Chondrocyte (in vitro differentiated cells): ENCODE measurements at regions not wholly inside any gene's neighbourhood (a gene's known extent, or its start where the extent isn't known, plus 50 kb on each side); places are given as distances from the start of the nearest gene placed in this dataset.
A peak's percentile ranks its signal among the peaks of the same experiment; 100 is the strongest.

Experiments used
- DNase-seq: peaks from one replicate; pipeline ENCODE4 v3.0.0; 2021; ENCODE audit warnings: mixed read lengths, low spot score
- H3K27ac Mint-ChIP-seq: one replicate; pipeline ENCODE4 v1.8.0; 2021; ENCODE audit warnings: mild to moderate bottlenecking, moderate library complexity, mixed read lengths; ENCODE audit not compliant: unreplicated experiment
- H3K27me3 Mint-ChIP-seq: 2 replicates; pipeline ENCODE4 v1.8.0; 2021; ENCODE audit warnings: low read depth, mixed read lengths
- H3K36me3 Mint-ChIP-seq: 2 replicates; pipeline ENCODE4 v1.8.0; 2021; ENCODE audit warnings: low read depth, mixed read lengths
- H3K4me1 Mint-ChIP-seq: 2 replicates; pipeline ENCODE4 v1.8.0; 2021; ENCODE audit warnings: low read depth, mild to moderate bottlenecking, mixed read lengths
- H3K4me3 Mint-ChIP-seq: one replicate; pipeline ENCODE4 v1.8.0; 2021; ENCODE audit warnings: mild to moderate bottlenecking, moderate library complexity, mixed read lengths; ENCODE audit not compliant: unreplicated experiment
- H3K9me3 Mint-ChIP-seq: 2 replicates; pipeline ENCODE4 v1.8.0; 2021; ENCODE audit warnings: low read depth, mixed read lengths
- CTCF ChIP-seq: fragments of 200-600 bp; sonication (generic); IDR thresholded peaks from 2 replicates; pipeline ENCODE4 v1.5.0; 2021; ENCODE audit warnings: antibody characterized with exemption, mild to moderate bottlenecking, moderate library complexity

- Mint-ChIP-seq H3K4me3 (no peak overlapping the region), H3K36me3 (no peaks in the 10 kb centered on the region), H3K4me1 (no peaks in the 10 kb centered on the region), H3K27ac (no peak overlapping the region), H3K9me3 (no peaks in the 10 kb centered on the region), H3K27me3 (no peaks in the 10 kb centered on the region)
- DNase-seq: no peak
- TF ChIP-seq CTCF: peak; percentile 9
These were observed 351.9 kb downstream of the PCDH18 start for GRCh38 chr4:137180349-137180748.

DNA sequence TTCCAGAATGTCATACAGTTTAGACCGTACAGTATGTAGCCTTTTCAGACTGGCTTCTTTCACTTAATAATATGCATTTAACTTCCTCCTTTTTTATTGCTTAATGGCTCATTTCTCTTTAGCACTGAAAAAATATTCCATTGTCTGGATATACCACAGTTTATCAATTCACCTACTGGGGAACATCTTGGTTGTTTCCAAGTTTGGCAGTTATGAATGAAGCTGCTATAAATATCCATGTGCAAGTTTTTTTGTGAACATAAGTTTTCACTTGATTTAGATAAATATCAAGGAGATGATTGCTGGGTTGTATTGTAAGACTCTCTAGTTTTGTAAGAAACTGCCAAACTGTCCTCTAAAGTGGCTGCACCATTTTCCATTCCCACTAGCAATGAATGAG lies 375.5 kb downstream of the PCDH18 start:
- Mint-ChIP-seq H3K9me3 (no peaks in the 10 kb centered on the region), H3K4me1 (peaks cover 17% of the 10 kb centered on the region), H3K27ac (no peak overlapping the region), H3K4me3 (no peak overlapping the region), H3K27me3 (no peaks in the 10 kb centered on the region), H3K36me3 (no peaks in the 10 kb centered on the region)
- TF ChIP-seq CTCF: no peak
- DNase-seq: no peak

DNA sequence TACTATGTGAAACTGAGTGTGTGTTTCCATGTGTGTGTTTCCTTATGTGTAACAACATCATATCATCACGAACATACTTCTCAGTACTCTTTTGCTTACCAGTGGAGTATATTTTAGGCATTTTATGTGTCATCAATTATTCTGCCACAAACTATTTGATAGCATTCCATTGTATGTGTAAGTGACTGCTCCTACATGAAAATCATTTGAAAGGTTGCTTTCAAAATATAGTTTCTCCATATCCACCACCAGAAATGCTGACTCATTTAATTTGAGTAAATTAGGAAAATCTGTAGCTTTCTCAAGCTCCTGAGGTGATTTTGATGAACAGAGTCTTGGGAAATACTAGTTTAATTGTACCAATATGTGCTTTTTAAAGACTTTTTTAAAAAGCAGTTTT lies 376.2 kb downstream of the PCDH18 start:
- no peak overlapping the region for H3K4me3 Mint-ChIP-seq
- H3K9me3 Mint-ChIP-seq: no peaks in the 10 kb centered on the region
- no peak for TF ChIP-seq CTCF
- DNase-seq: no peak
- H3K27me3 Mint-ChIP-seq: no peaks in the 10 kb centered on the region
- H3K27ac Mint-ChIP-seq: peak overlapping the region; percentile 1
- H3K36me3 Mint-ChIP-seq: no peaks in the 10 kb centered on the region
- peaks cover 17% of the 10 kb centered on the region for H3K4me1 Mint-ChIP-seq

DNA sequence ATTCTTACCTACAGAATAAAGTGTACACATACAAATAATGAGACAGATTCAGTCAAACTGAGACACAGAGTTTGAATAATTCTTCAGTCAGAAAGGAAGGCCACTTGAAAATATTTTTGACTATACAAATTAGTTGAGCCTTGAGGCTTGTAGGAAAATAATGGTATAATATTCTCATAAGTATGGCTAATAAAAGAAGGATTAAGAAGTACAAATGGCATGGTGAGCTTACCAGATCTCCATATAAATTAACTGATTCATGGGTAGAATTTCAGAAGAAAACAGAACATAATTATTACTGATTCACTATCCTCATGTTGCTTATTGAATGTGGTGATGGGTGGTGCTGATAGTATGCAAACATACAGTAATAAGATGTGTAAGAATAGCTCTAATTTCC lies 401.1 kb downstream of the PCDH18 start:
- Mint-ChIP-seq H3K9me3 (no peaks in the 10 kb centered on the region), H3K27ac (no peak overlapping the region), H3K36me3 (no peaks in the 10 kb centered on the region), H3K27me3 (no peaks in the 10 kb centered on the region), H3K4me3 (no peak overlapping the region), H3K4me1 (peaks cover 6% of the 10 kb centered on the region)
- no peak for DNase-seq
- no peak for TF ChIP-seq CTCF

DNA sequence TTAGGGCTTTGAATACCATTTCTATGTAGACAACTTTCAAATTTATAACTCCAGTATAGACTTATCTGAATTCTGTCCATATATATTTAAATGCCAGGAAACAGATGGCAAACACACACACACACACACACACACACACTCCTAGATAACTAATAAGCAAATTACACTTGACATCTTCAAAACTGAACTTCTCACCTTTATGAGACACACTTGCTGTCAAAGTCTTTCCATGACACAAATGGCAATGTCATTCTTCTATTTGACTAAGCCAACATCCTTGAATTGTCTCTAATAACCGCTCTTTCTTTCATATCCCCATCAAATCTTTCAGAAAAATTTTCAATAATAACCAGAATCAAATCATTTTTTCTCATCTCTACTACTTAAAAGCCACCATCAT lies 402.4 kb downstream of the PCDH18 start:
- H3K9me3 Mint-ChIP-seq: no peaks in the 10 kb centered on the region
- no peaks in the 10 kb centered on the region for H3K27me3 Mint-ChIP-seq
- H3K27ac Mint-ChIP-seq: no peak overlapping the region
- no peak for DNase-seq
- no peaks in the 10 kb centered on the region for H3K36me3 Mint-ChIP-seq
- H3K4me3 Mint-ChIP-seq: no peak overlapping the region
- H3K4me1 Mint-ChIP-seq: peaks cover 11% of the 10 kb centered on the region
- no peak for TF ChIP-seq CTCF
